GM18873 (cell line): ENCODE measurements at regions not wholly inside any gene's neighbourhood (a gene's known extent, or its start where the extent isn't known, plus 50 kb on each side); places are given as distances from the start of the nearest gene placed in this dataset.

Experiments used
- ATAC-seq: cut with Tn5 transposase; IDR thresholded peaks from one replicate; pipeline ENCODE4 v1.9.1; 2021; ENCODE audit warnings: mild to moderate bottlenecking, moderate library complexity, moderate number of reproducible peaks; ENCODE audit not compliant: unreplicated experiment, low FRiP score

GRCh38 chr11:93248602-93249001, 50.8 kb upstream of the SLC36A4 start:
- no peak for ATAC-seq

- no peak for ATAC-seq
These were observed 51.8 kb upstream of the SLC36A4 start for GRCh38 chr11:93249459-93250220.

- ATAC-seq = no peak
These were observed 52.5 kb upstream of the SLC36A4 start for GRCh38 chr11:93250326-93250725.

- ATAC-seq = no peak
These were observed 54.1 kb upstream of the SLC36A4 start for GRCh38 chr11:93251922-93252321.

- no peak for ATAC-seq
These were observed 55.3 kb upstream of the SLC36A4 start for GRCh38 chr11:93253111-93253510.

GRCh38 chr11:93256623-93257022, 58.8 kb upstream of the SLC36A4 start:
- no peak for ATAC-seq

GRCh38 chr11:93267383-93267782, 63.2 kb upstream of the DEUP1 start:
- ATAC-seq = no peak

- no peak for ATAC-seq
These were observed 62.1 kb upstream of the DEUP1 start for GRCh38 chr11:93268287-93269040.

GRCh38 chr11:93271596-93271995, 58.9 kb upstream of the DEUP1 start:
- no peak for ATAC-seq

GRCh38 chr11:93274851-93275250, 55.7 kb upstream of the DEUP1 start:
- ATAC-seq = no peak

GRCh38 chr11:93278976-93279375, 51.6 kb upstream of the DEUP1 start:
- ATAC-seq = no peak

GRCh38 chr11:93279851-93280347, 50.6 kb upstream of the DEUP1 start:
- ATAC-seq = peak; percentile 74
